ENCODE measurements at regions not wholly inside any gene's neighbourhood (a gene's known extent, or its start where the extent isn't known, plus 50 kb on each side); places are given as distances from the start of the nearest gene placed in this dataset.

DNA sequence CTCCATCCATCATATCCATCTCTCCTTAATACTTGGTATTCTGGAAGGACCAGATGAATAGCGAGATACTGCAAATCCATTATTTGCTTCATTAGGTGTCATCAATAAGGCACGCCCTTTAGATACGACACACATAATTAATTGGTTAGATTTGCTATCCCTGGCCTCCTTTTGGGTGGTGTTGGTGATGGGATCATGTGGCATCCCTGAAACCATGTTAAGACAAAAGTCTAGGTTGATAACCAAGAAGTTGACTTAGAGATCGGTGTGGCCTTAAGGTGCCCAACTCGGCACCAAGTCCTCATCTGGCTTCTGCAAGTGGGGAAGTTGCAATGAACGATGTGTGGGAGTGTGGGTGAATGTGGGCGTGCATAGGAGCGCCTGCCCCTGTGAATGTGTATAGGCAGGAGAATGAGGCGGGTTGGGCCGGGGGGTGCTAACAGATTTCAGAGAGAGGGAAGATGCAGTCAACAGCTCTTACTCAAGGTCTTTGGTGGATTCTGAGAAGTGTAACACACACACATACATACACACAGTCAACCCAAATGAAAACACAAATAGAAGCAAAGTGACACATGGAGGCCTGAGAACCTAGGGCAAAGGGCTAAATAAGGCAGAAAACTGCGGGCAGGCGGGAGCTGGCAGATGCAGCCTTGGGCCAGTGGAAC is 415.7 kb upstream of the ESRRG start:
- TF ChIP-seq POLR2A (IDR thresholded peaks at IDR 0.05; ENCODE audit: low read depth, low read length) = no peak
- TF ChIP-seq TAF1 (IDR thresholded peaks at IDR 0.05; ENCODE audit: low read depth, low read length) = no peak
- TF ChIP-seq POLR2AphosphoS5 (IDR thresholded peaks at IDR 0.05; ENCODE audit: low read depth, low read length) = no peak
- no peak for TF ChIP-seq SPI1 (IDR thresholded peaks at IDR 0.05; ENCODE audit: low read depth, low read length)
- TF ChIP-seq POU2F2 (IDR thresholded peaks at IDR 0.05; ENCODE audit: low read depth, low read length) = no peak

All from GM12891 (cell line).